ENCODE measurements at regions not wholly inside any gene's neighbourhood (a gene's known extent, or its start where the extent isn't known, plus 50 kb on each side); places are given as distances from the start of the nearest gene placed in this dataset.

- Mint-ChIP-seq H3K4me1 (no peaks in the 10 kb centered on the region), H3K27ac (no peak overlapping the region)
Observed at GRCh38 chr9:13902286-13903066, 411.5 kb downstream of the NFIB start.

GRCh38 chr9:13901176-13901575 lies 412.8 kb downstream of the NFIB start:
- Mint-ChIP-seq H3K4me1 (no peaks in the 10 kb centered on the region), H3K9me3 (peaks cover 6% of the 10 kb centered on the region), H3K4me3 (no peak overlapping the region), H3K27ac (no peak overlapping the region), H3K36me3 (no peaks in the 10 kb centered on the region)
- DNase-seq (ENCODE audit: low spot score in 2 of 2) (no peak), ATAC-seq (no peak)

More at GRCh38 chr9:13902286-13903066, 411.5 kb downstream of the NFIB start:
- peaks cover 6% of the 10 kb centered on the region for H3K9me3 Mint-ChIP-seq
- no peak overlapping the region for H3K4me3 Mint-ChIP-seq
- DNase-seq (ENCODE audit: low spot score in 2 of 2) (no peak), ATAC-seq (no peak)
- H3K36me3 Mint-ChIP-seq: no peaks in the 10 kb centered on the region

GRCh38 chr9:13900449-13900848 lies 413.5 kb downstream of the NFIB start:
- Mint-ChIP-seq H3K4me1 (no peaks in the 10 kb centered on the region), H3K9me3 (peaks cover 6% of the 10 kb centered on the region), H3K27ac (no peak overlapping the region), H3K36me3 (no peaks in the 10 kb centered on the region), H3K4me3 (no peak overlapping the region)
- ATAC-seq (no peak), DNase-seq (ENCODE audit: low spot score in 2 of 2) (no peak)

- Mint-ChIP-seq H3K9me3 (peaks cover 6% of the 10 kb centered on the region), H3K4me1 (no peaks in the 10 kb centered on the region), H3K4me3 (no peak overlapping the region), H3K36me3 (no peaks in the 10 kb centered on the region), H3K27ac (no peak overlapping the region)
- ATAC-seq (no peak), DNase-seq (ENCODE audit: low spot score in 2 of 2) (no peak)
Observed at GRCh38 chr9:13899924-13900323, 414.0 kb downstream of the NFIB start.

- ATAC-seq (no peak), DNase-seq (ENCODE audit: low spot score in 2 of 2) (no peak)
- peaks cover 7% of the 10 kb centered on the region for H3K9me3 Mint-ChIP-seq
- no peaks in the 10 kb centered on the region for H3K4me1 Mint-ChIP-seq
- no peaks in the 10 kb centered on the region for H3K36me3 Mint-ChIP-seq
- no peak overlapping the region for H3K27ac Mint-ChIP-seq
- no peak overlapping the region for H3K4me3 Mint-ChIP-seq
Observed at GRCh38 chr9:13898957-13899356, 415.0 kb downstream of the NFIB start.

- H3K4me3 Mint-ChIP-seq: no peak overlapping the region
- no peak overlapping the region for H3K27ac Mint-ChIP-seq
- ATAC-seq (no peak), DNase-seq (ENCODE audit: low spot score in 2 of 2) (no peak)
- peaks cover 9% of the 10 kb centered on the region for H3K9me3 Mint-ChIP-seq
- no peaks in the 10 kb centered on the region for H3K4me1 Mint-ChIP-seq
- H3K36me3 Mint-ChIP-seq: no peaks in the 10 kb centered on the region
Observed at GRCh38 chr9:13896922-13897835, 416.8 kb downstream of the NFIB start.

- H3K36me3 Mint-ChIP-seq: no peaks in the 10 kb centered on the region
- ATAC-seq (no peak), DNase-seq (ENCODE audit: low spot score in 2 of 2) (no peak)
Observed at GRCh38 chr9:13896047-13896446, 417.9 kb downstream of the NFIB start.

GRCh38 chr9:13885258-13885657 lies 428.7 kb downstream of the NFIB start:
- no peaks in the 10 kb centered on the region for H3K36me3 Mint-ChIP-seq
- peaks cover 15% of the 10 kb centered on the region for H3K9me3 Mint-ChIP-seq
- ATAC-seq: no peak
- H3K4me3 Mint-ChIP-seq: no peak overlapping the region
- DNase-seq (ENCODE audit: low spot score in 2 of 2): no peak
- no peaks in the 10 kb centered on the region for H3K4me1 Mint-ChIP-seq
- H3K27ac Mint-ChIP-seq: no peak overlapping the region

More at GRCh38 chr9:13896047-13896446, 417.9 kb downstream of the NFIB start:
- Mint-ChIP-seq H3K4me1 (no peaks in the 10 kb centered on the region), H3K27ac (no peak overlapping the region), H3K4me3 (no peak overlapping the region), H3K9me3 (peaks cover 10% of the 10 kb centered on the region)

GRCh38 chr9:13879981-13880380 lies 434.0 kb downstream of the NFIB start:
- Mint-ChIP-seq H3K27ac (no peak overlapping the region), H3K4me1 (no peaks in the 10 kb centered on the region), H3K9me3 (peaks cover 13% of the 10 kb centered on the region), H3K4me3 (no peak overlapping the region), H3K36me3 (no peaks in the 10 kb centered on the region)
- DNase-seq (ENCODE audit: low spot score in 2 of 2) (no peak), ATAC-seq (no peak)

- H3K9me3 Mint-ChIP-seq: peaks cover 12% of the 10 kb centered on the region
- H3K36me3 Mint-ChIP-seq: no peaks in the 10 kb centered on the region
- no peak overlapping the region for H3K27ac Mint-ChIP-seq
- DNase-seq (ENCODE audit: low spot score in 2 of 2) (no peak), ATAC-seq (no peak)
- H3K4me1 Mint-ChIP-seq: no peaks in the 10 kb centered on the region
- H3K4me3 Mint-ChIP-seq: no peak overlapping the region
Observed at GRCh38 chr9:13879011-13879410, 434.9 kb downstream of the NFIB start.

GRCh38 chr9:13878241-13878711 lies 435.7 kb downstream of the NFIB start:
- no peaks in the 10 kb centered on the region for H3K36me3 Mint-ChIP-seq
- no peak for ATAC-seq
- H3K4me3 Mint-ChIP-seq: no peak overlapping the region
- H3K4me1 Mint-ChIP-seq: no peaks in the 10 kb centered on the region
- no peak overlapping the region for H3K27ac Mint-ChIP-seq
- H3K9me3 Mint-ChIP-seq: peaks cover 15% of the 10 kb centered on the region
- DNase-seq (ENCODE audit: low spot score in 2 of 2): no peak

- ATAC-seq: no peak
- H3K4me1 Mint-ChIP-seq: no peaks in the 10 kb centered on the region
- H3K9me3 Mint-ChIP-seq: peaks cover 15% of the 10 kb centered on the region
Observed at GRCh38 chr9:13876741-13877140, 437.2 kb downstream of the NFIB start.

GRCh38 chr9:13873203-13873602 lies 440.7 kb downstream of the NFIB start:
- Mint-ChIP-seq H3K4me3 (no peak overlapping the region), H3K4me1 (no peaks in the 10 kb centered on the region), H3K36me3 (no peaks in the 10 kb centered on the region), H3K27ac (no peak overlapping the region), H3K9me3 (peaks cover 22% of the 10 kb centered on the region)
- no peak for ATAC-seq
- DNase-seq (ENCODE audit: low spot score in 2 of 2): no peak

More at GRCh38 chr9:13876741-13877140, 437.2 kb downstream of the NFIB start:
- Mint-ChIP-seq H3K36me3 (no peaks in the 10 kb centered on the region), H3K27ac (no peak overlapping the region), H3K4me3 (no peak overlapping the region)
- no peak for DNase-seq (ENCODE audit: low spot score in 2 of 2)

- ATAC-seq: no peak
- H3K36me3 Mint-ChIP-seq: no peaks in the 10 kb centered on the region
- no peak overlapping the region for H3K4me3 Mint-ChIP-seq
- no peaks in the 10 kb centered on the region for H3K4me1 Mint-ChIP-seq
- no peak overlapping the region for H3K27ac Mint-ChIP-seq
- peaks cover 17% of the 10 kb centered on the region for H3K9me3 Mint-ChIP-seq
- DNase-seq (ENCODE audit: low spot score in 2 of 2): no peak
Observed at GRCh38 chr9:13868336-13868735, 445.6 kb downstream of the NFIB start.

GRCh38 chr9:13865869-13866268 lies 448.1 kb downstream of the NFIB start:
- Mint-ChIP-seq H3K4me1 (no peaks in the 10 kb centered on the region), H3K36me3 (no peaks in the 10 kb centered on the region), H3K27ac (no peak overlapping the region), H3K4me3 (no peak overlapping the region), H3K9me3 (peaks cover 14% of the 10 kb centered on the region)
- DNase-seq (ENCODE audit: low spot score in 2 of 2) (no peak), ATAC-seq (no peak)
